HG02610 (cell line): ENCODE measurements at regions not wholly inside any gene's neighbourhood (a gene's known extent, or its start where the extent isn't known, plus 50 kb on each side); places are given as distances from the start of the nearest gene placed in this dataset.

Experiments
- ATAC-seq: cut with Tn5 transposase; IDR thresholded peaks from one replicate; pipeline ENCODE4 v1.9.1; 2021; ENCODE audit warnings: mild to moderate bottlenecking, moderate library complexity; ENCODE audit not compliant: unreplicated experiment

DNA sequence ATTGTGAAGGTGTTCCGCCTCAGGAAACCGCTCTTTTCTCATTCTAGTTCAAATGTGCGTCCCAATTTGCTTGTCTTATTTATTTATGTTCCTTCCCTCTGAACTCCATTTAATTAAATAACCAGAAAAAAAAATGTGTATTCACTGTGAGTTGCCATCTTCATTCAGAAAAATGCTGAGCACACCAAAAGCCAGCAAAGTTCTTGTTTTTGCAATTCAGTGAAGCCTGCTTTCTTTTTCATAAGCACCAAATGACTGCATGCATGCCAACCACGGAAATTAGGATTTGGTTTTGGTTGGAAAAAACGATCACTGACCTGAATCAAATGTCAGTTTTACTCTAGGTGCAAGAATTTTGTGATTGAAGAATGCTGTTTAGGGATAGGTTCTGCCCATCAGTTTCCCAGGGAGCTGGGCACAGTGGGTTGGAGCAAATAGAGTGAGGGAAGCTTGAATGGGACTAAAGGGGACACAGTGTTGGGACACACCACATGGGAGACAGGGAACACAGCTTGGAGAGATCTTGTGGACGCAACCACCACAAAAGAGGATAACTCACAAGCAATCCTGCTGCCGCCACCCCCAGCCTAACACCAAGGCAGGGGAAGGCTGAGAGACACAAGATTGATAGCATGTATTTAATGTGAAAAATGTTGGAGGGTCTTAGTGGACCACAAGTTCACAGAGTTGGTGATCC lies 183.4 kb upstream of the GALNT2 start:
- no peak for ATAC-seq

DNA sequence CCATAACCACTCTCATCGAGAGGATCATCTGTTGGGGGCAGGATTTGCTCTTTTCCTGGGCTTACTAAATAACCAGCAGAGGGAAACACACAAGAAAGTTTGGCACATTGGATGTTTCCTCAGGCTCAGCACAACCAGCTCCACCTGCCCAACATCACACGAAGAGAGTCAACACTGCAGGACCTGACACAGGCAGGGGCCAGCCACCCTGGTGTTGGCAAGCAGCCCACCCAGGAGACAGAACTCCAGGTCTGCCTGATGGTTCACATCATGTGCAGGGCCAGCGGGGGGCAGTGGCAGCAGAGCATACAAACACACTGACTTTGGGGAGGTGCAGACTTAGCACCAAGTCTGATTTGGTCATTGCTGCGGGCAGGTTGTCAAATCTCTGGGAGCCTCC lies 182.3 kb upstream of the GALNT2 start:
- ATAC-seq, result no peak

DNA sequence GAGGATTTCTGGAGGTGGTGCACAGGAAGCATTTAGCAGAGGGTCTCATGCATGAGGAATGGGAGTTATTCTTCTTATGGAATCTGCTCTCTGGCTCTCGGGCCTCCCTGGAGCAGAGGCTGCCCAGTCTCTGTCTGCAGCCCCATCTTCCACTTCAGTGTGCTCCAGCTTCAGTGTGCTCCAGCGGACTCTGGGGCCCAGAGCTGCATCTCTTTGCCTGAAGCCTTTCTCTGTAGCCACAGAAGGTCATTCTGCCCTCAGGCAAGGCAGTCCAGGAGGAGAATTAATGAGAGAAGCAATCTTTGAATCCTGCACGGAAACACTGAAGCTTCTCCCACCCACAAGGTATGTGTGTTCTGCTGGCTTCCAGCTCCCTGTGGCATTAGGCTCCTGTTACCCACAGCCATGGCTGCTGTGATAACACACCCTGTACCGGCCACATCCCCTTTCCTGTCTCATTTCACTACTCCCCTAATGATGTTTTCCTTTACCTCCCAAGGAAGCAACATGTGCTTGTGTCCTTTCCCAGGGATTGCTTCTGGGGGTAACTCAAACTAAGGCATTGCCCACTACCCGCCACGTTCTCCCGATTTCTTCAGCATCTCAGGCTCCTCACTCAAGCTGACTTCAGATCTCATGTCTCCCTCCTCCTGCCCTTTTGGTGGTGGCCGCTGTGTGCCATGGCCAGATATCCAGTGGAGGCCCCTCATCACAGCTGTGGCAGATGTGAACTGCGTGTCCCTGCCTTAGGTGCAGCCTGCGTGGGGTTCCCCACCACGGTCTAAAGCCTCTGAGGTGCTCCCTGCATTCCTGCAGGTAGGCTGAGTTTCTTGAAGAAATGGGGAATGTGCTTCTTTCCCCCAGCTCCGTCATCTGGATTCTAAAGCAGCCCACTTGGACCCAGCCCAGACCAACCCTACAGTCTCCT lies 181.2 kb upstream of the GALNT2 start:
- ATAC-seq, result no peak

DNA sequence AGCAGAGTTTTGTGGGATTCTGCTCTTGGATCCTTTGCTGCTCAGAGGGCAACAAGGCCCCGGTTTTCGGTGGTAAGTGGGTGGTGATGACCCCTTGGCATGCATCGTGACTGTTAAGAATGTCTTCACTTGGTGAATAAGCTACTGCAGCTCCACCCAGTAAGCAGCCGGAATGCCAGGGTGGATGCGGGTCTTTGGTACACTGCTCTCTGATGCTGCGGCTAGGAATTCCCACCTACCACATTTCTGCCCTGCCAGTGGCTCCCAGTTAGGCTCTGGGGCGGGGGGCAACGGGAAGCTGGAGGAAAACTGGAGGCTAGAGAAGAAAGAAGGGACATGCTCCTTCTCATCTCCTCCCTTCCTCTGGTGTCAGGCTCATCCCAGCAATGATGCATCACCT lies 180.4 kb upstream of the GALNT2 start:
- no peak for ATAC-seq

DNA sequence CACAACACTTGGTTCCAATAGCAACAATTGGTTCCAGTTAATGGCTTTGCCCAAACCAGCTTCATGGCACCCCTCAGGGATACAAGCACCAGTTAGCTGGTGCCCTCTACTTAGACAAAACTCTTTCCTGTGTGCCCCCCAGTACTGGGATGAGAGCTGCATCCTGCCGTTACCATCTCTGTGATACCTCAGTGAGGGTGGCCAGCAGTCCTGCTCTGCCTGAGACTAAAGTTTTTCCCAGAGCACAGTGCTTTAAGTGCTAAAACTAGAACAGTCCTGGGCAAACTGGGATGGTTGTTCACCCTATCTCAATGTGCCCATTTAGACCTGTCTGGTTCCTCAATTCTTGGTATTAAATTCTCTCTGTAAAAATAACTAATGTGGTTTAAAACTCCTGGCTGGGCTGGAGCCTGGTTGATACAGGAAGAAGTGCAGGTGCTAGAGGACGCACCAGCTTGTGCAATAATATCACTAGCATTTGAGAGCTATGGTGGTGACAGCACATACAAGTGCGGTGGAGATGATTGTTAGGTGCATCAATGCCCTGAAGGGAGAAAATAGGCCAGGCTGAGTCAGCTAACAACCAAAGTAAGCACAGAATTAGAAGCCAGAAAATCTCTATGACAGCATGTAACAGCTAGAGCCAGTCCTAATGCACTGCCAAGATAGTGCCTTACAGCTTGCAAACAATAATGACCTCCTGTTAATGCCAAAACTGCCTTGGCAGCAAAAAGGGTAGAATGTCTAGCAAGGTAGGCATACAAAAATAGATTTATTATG lies 179.8 kb upstream of the GALNT2 start:
- no peak for ATAC-seq

DNA sequence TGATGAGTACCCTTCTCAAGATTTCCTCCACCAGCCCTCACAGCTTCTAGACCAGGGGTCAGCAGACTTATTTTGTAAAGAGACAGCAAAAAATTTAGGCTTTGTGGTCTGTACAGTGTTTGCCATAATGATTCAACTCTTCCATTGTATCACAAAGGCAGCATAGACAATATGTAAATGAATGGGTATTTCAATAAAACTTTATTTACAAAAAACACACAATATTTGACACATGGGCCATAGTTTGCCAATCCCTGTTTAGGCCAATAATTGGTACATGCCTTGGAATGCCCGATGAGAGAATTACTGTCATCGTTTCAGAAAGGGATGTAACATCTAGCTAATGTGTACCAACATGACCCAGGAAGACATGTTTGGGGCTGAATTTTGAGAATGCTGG lies 178.9 kb upstream of the GALNT2 start:
- ATAC-seq, result no peak

DNA sequence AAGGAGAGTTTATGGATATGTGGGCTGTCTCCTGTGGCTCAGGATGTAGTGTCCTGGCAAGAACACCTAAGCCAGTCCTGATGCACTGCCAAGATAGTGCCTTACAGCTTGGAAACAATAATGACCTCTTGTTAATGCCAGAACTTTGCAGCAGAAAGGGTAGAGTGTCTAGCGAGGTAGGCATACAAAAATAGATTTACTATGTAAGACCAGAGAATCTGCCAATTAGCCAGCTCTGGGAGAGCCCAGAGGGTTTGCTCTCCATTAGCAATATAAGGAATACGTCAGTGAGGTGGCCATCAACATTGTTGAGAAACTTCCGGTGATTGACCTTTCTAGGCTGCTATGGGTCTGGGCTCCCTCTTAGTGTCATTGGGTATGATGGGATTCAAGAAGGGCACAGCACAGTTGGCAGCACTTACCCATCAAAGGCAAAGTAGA lies 178.5 kb upstream of the GALNT2 start:
- ATAC-seq, result no peak

DNA sequence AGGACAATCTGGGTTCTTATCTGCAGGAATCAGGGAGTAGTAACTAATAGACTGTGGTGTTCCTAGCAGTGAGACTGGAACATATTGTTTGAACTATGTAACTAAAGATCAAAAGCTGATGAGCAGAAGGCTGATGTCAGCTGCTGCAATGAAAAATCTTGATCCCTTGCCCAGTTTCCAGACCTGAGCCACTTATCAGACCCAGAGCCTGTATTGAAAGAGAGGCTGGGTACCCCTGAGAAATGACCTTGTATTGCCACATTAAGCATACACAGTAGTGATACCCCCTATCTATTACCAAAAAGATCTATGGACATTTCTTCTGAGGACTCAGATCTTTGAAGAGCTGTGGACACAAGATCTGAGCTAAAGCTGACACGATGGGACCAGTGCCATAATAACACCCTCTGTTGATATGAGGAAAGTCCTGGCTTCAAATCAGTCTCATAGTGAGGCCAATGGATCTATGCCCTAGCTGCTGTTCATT lies 178.0 kb upstream of the GALNT2 start:
- no peak for ATAC-seq

DNA sequence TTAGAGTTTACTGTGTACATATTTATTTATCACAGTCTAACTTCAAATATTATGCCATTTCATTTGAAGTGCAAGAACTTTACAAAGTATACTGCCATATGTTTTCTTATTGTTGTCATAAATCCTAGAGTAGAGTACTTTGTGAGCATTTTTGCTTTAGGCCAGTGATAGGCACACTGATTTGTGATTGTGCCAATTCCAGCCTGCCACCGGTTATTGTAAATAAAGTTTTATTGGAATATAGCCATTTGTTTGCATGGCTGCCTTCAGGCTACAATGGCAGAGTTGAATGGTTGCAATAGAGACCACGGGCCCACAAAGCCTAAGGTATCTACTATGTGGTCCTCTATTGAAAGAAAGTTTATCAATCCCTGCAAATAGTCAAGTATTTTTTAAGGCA lies 175.8 kb upstream of the GALNT2 start:
- ATAC-seq, result no peak

DNA sequence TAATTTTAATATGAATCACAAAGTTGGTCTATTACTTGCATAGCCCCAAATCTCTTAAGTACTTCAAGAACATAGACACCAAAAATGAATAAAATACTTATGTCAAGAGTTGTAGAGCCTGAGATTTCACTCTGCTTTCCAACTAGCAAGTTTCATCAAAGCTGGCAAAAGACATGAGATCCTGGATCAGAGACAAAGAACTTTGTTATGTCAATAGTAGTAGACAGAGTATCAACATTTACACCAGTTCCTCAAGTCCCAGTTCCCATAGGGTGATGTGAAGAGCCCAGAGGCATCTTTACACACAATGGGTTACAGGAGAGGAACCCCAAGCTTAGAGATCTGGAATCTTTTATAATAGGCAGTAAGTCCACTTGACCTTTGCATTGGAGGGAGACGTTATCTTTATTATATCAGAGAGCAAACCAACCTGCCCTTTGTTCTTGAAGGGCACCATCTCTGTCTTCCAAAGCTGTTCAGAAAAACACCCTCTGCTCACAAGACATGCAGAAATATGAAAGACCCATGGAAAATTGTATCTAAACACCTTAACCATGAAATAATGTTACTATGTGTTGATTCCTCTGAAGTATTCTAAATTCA lies 174.4 kb upstream of the GALNT2 start:
- no peak for ATAC-seq

DNA sequence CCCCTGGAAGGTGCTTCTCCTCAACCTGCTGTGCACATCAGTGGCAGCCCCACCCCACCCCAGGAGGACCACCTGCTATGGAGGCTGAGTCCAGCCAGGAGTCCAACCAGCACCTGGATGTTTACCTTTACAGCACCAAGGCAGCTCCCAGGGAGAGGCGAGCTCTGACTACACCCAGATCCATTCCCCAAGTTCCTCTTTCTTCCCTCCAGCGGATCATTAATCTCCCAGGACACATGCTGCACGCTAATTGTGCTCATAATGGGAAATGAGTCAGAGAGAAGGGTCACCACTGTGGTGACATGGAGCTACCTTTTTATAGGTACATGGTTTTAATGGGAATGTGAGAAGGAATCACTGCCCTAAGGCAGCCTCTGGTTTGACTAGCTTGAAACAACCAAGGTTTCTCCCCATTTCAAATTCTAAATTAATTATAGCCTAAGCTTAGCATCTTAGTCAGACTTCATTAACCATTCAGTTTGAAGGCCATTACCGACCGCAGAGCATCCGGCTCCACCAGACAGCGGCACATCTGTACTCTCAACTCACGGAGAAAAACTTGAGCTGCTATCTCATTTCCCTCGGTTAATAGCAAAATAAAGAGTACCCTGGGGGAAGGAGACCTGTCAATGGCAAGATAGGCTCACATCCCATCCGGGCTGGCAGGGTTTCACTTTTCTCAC lies 173.1 kb upstream of the GALNT2 start:
- no peak for ATAC-seq

DNA sequence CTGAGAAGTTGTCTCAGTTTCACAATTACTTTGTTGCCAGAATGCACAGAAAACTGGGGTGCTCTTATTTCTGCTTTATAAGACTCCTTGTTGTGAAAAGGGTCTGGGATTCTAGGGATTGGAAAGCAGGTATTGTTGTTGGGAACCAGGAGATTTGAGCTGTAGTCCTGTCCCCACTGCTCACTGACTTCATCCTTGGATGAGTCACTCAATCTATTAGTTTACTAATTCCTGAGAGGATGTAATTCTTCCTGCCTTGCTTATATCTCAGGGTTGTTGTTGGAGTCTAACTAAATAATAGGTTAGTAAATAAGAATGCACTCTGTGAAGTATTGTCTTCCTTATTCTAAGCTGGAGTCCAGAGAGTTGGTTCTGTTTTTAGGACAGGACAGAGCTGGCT lies 172.5 kb upstream of the GALNT2 start:
- ATAC-seq, result no peak

DNA sequence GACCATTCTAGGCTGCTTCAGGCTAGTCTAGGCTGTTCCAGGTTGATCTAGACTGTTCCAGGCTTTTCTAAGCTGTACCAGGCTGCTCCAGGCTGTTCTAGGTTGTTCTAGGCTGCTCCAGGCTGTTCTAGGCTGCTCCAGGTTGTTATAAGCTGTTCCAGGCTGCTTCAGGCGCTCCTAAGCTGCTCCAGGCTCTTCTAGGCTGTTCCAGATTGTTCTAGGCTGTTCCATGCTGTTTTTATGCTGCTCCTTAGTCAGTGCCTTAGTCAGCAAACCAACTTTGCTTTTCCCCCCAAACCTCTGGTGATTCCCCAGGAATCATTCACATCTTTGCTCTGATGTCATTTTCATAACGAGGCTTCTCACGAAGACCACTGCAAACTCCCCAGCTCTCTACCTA lies 171.4 kb upstream of the GALNT2 start:
- ATAC-seq, result no peak

DNA sequence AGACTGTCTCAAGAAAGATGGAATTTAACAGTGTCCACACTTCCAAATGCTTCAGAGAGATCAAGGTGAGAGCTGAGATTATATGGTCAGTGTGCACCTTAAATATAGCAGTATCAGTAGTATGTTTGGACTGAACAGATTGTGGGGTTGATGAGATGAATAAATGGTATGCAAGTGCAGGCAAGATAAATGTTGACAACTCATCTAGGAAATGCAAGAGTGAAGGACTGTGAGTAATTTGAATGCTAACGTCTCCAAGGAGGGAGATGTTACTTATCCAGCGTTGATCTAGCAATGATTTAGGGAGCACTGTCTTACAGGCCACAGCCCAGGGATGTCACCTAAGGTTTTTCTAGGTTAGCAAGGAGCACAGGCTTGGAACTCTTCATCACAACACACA lies 170.7 kb upstream of the GALNT2 start:
- ATAC-seq, result no peak

DNA sequence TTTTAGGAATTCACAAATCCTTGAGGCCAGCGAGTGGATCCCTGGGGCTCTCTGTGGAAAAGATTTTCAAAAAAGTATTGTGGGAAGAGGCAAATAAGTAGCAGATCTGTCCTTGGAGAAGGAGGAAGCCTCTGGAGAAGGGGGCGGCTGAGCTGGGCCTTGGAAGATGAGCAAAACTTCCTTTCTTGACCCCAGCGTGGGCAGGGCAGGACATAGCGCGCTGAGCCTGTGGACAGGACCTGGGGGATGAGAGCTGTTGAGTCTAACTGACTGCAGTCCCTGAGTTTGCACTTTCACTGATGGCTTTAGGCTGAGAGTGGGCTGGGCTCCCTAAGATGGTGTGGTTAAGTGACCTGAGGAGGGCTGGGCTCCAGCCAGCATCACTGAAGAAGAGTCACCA lies 170.2 kb upstream of the GALNT2 start:
- no peak for ATAC-seq

DNA sequence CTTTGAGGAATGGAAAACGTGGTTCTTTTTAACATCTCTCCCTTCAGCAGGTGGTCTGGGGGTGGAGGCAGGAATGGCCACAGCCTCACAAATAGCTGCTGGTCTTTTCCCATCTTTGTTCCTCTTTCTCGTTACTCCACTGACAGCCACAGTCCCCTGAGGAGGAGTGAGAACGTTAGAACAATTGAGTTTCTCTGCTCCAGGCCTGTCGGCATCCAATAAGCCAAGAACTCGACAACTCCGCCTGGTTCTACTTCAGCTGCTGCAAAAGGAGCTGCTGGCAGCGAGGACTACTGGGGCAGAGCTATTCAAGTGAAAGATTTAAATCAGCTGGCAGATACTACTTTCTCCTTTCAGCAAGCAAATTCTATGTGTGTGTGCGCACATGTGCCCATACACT lies 169.5 kb upstream of the GALNT2 start:
- no peak for ATAC-seq

DNA sequence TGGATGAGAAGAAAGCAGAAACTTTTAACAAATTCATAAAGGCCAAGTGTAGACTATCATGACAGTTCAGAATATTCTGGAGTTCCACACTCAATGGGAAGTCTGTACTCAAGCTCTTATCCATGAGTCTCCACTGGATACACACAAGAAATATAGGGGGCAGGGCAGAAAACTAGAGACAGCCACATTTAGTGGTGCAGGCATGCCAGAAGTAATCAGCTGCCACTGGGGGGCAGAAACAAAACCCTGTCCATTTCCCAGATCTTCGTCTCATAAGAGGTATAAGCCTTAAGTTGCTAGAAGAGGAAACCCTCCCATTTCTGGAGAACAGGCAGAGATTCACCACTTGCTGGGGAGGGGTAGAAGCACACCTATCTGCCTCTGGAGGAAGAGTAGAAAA lies 166.8 kb upstream of the GALNT2 start:
- no peak for ATAC-seq

DNA sequence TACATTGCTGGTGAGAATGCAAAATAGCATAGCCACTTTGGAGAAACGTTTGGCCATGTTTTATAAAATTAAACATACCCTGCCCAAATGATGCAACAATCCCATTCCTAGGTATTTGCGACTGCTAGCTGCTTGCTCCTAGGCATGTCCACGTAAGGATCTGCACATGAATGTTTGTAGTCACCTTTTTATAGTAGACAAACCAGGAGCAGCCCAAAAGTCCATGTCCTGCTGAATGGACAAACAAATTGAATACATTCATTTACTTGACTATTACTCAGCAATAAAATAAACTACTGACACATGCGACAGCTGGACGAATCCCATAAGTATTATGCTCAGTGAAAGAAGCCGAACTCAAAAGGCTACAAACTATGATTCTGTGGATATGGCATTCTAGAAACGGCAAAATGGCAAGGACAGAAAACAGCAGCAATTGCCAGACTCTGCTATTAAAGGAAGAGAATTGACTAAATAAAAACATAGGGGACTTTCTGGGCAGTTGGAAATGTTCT lies 161.9 kb upstream of the GALNT2 start:
- no peak for ATAC-seq

DNA sequence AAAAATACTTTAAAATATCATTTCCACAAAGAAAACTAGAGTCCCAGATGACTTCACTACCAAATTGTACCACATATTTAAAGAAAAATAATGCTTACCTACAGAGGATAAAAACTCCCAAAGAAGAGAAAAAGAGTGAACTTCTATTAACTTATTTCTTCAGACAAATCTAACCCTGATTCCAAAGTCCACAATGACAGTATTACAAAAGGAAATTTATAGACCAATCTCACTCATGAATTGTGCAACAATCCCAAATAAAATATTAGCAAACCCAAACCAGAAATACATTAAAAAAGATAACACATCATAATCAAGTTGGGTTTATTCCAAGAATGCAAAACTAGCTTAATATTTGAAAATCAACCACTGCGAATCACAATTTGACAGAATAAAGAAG lies 161.4 kb upstream of the GALNT2 start:
- ATAC-seq, result no peak
